HK-2 (cell line): ENCODE measurements at regions not wholly inside any gene's neighbourhood (a gene's known extent, or its start where the extent isn't known, plus 50 kb on each side); places are given as distances from the start of the nearest gene placed in this dataset.

Experiments used
- DNase-seq: peaks from one replicate; pipeline ENCODE4 v3.0.0-alpha.2; 2018; ENCODE audit not compliant: unreplicated experiment

DNA sequence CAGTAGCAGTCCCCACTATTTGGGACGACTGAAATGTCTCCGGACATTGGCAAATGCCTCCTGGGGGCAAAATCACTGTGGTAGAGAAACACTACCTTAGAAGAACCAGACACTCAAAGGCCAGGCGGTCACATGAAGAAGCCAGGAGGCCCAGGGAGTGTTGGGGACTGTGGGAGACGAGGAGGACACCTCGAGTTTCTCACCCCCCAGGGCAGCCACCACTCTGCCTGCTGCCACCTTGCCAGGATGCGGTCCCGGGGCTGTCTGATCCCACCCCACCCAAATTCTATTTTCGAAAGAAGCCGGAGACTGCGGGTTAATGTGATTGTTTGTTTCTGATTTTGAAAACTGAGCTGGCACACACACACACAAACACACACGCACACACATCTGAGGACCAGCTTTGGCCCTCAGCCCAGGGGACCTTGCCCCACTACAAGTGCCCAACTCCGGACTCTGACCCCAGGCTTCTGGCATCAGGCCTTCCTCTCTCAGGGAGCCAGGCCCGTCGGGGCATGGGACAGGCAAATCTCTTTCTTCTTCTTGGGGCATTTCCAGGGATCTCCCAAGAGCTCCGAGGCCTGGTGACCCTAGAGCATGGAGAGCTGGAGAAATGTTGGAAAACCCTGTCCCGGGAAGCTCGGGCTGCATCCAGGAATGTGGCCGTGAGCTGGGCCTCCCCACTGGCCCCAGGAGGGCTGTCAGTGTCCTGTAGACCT, 187.5 kb upstream of the PMEPA1 start:
- no peak for DNase-seq

- DNase-seq = no peak
Measured at GRCh38 chr20:57896563-57896962, 186.7 kb upstream of the PMEPA1 start.

- no peak for DNase-seq
Measured at GRCh38 chr20:57896017-57896416, 186.2 kb upstream of the PMEPA1 start.

- no peak for DNase-seq
Measured at GRCh38 chr20:57895161-57895855, 185.5 kb upstream of the PMEPA1 start.

DNA sequence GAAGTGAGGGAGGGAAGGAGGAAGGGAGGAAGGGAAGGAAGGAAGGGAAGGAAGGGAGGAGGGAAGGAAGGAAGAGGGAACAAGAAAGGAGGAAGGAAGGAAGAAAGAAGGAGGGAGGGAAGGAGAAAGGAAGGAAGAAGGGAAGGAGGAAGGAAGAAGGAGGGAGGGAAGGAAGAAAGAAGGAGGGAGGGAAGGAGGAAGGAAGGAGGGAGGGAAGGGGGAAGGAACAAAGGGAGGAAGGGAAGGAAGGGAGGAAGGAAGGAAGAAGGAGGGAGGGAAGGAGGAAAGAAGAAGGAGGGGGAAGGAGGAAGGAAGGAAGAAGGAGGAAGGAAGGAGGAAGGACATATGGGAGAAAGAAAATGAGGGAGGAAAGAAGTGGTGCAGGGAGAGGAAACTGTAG, 184.7 kb upstream of the PMEPA1 start:
- no peak for DNase-seq

DNA sequence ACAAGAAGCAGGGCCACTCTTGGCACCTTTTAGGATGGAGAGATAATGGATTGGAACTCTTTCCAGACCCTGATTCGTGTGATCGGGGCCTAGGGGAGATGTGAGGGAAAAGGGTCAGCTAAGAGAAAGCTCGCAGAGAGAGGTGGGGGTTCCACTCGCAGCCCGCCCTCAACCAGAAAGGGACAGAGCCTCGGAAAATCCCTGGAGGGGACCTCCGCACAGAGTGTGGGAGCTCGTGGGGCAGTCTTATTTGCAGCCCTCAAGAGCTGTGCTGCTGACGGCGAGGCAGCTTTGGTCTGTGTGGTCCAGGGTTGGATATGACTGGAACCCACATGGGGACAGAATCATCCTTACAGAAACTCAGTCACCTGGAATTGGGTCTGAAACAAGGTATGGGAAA, 184.3 kb upstream of the PMEPA1 start:
- no peak for DNase-seq

GRCh38 chr20:57893366-57893999, 183.7 kb upstream of the PMEPA1 start:
- no peak for DNase-seq

DNA sequence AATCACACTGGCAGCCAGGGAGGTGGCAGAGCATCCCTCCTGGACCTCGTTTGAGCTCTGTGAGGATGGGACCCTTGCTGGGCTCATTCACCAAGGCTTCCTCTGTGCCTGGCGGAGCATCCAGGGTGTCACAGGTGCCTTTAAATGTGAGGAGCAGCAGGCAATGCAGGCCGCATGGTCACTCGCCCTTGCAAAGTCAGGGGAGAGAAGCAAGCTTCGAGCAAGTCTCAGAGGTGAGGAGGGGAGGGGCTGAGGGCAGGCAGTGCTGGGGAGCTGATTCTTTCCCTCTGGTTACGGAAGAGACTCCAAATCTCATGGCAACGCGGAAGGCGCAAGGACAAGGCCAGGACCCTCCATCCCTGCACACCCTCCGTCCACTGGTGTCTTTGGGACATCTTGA, 182.7 kb upstream of the PMEPA1 start:
- no peak for DNase-seq

GRCh38 chr20:57891014-57891413, 181.2 kb upstream of the PMEPA1 start:
- no peak for DNase-seq

GRCh38 chr20:57890202-57890800, 180.5 kb upstream of the PMEPA1 start:
- DNase-seq = no peak

DNA sequence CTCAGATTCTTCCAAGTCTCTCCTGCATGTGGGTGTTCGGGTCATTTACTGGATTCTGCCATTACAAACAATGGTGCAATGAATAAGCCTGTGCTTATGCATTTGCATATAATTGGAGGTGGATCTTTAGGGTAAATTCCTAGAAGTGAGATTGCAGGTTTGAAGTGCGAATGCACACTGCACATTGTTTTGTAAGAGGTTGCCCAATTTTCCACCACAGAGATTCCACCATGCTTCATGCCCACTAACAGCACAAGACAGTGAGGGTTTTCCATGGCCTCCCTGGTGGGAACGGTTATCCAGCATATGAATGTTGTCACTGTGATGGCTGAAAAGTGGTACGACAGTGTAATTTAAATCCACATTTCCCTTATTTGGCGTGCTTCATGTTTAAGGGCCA, 178.8 kb upstream of the PMEPA1 start:
- DNase-seq = no peak

GRCh38 chr20:57884956-57885355, 175.1 kb upstream of the PMEPA1 start:
- DNase-seq = no peak

GRCh38 chr20:57883761-57884160, 173.9 kb upstream of the PMEPA1 start:
- no peak for DNase-seq

- no peak for DNase-seq
Measured at GRCh38 chr20:57883224-57883623, 173.4 kb upstream of the PMEPA1 start.

DNA sequence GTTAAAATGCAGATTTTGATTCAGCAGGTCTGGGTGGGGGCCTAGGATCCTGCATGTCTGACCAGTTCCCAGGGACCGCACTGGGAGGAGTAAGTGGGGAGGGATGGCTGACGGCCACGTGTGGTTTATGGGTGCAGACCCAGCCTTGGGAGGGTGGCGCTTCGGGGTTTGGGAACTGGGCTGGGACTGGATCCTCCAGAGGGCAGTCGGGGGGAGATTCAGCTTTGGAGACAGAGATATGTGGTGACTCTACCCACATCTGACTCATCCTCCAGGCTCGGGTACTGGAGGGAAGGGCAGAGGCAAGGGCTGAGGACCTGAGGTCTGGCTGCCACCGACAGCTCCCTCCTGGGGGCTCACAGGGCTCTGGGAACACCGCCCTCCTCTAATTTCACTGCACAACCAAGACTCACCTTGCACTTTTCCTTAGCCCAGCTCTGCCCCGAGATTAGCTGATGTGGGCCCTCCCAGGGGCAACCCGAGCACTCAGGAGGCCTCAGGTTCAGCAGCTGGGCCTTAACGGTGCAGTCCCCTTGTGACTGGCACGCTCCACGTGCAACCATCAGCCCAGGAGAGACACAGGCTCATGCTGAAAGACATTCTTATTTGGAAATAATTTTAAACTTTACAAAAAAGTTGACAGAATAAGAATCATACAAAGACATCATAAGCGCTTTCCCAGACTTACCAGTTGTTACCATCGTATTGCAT, 172.8 kb upstream of the PMEPA1 start:
- DNase-seq = peak; percentile 16

- DNase-seq = no peak
Measured at GRCh38 chr20:57881466-57882385, 171.9 kb upstream of the PMEPA1 start.

- no peak for DNase-seq
Measured at GRCh38 chr20:57880571-57880892, 170.7 kb upstream of the PMEPA1 start.

DNA sequence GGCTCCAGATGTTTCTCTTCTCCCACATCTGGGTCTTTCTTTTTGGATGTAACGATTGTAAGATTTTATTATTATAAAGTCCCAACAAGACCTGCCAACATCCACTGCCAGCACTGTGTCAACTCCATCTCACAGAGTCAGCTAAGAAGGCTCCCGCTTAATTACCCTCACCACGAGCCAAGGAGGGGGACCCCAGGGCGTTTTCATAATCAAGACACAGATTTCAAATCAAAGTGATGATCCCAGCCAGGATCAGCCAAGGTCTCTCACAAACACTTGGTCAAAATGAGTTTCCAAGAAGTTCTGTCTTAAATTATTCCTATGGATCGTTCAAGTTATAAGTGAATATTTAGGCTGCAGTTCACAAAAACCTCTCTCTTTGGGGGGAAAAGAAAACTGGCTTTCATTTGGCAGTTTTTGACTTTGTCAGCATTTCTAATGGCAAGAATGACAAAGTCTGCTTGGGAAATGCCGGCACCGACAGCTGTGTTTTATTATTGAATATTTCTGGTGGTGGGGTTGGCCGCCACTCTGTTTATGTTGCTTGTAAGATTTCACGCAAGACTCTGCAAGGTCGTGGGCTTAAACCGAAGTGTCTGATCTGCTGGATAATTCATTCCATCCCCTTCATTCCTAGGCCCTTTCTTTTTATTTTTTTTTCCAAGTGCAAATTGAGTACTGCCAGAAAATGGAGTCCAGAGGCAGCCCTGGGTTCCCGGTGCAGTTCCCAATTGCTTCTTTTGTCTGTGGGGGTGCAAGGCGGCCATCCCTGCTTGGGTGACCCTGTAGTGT, 170.2 kb upstream of the PMEPA1 start:
- no peak for DNase-seq

DNA sequence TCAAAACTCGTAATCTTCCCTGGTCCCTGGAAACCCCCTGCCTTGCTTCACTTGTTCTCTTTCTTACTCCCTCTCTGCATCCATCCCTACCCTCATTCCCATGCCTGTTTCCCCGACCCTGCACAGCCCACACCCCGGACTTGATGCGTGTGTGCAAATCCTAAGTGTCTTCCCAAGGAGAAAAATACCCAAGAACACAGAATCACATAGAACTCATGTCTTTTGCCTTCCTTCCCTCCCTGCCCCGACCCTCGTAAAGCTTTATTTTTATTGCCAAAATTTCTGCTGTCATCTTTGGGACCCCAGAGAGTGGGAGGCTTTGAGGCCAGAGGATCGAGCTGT, 169.6 kb upstream of the PMEPA1 start:
- DNase-seq = no peak

DNA sequence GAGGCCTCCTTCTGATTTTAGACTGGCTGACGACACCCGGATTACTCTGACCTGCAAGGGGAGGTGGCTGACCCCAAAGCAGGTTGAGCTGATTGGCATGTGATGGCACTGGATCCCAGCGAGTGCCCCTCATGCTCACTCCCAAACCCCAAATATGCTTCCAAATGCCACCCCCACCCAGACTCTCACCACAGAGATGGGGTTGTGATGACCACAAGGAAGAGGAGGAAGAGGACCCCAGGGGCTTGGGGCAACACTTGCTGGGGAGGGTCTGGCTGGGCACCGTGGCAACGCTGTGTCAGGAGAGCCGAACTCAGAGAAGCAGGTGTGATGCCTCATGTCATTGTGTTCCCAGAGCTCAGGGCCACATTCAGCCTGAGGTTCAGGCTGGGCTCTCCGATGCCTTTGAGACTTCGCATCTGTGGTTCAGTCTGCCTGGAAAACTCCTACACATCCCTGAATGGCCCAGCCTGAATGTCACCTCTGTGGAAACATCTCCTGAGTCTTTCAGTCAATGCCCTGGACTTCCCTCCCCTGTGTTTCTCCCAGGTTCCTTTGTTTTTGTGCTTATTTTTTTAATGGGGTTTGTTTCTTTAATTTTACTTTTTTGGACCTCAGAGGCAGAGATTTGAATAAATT, 169.1 kb upstream of the PMEPA1 start:
- no peak for DNase-seq
